ENCODE measurements at regions not wholly inside any gene's neighbourhood (a gene's known extent, or its start where the extent isn't known, plus 50 kb on each side); places are given as distances from the start of the nearest gene placed in this dataset.
"Not testable (repeated sequence)": the region's sequence is repeated elsewhere in the genome, so short reads cannot be mapped to it uniquely, and the experiment has no call there.

GRCh38 chr21:24419641-24420040, 1187.6 kb downstream of the MRPL39 start:
- TF ChIP-seq POLR2A (IDR thresholded peaks at IDR 0.05); CTCF (IDR thresholded peaks at IDR 0.05); POLR2AphosphoS5 (IDR thresholded peaks at IDR 0.05; ENCODE audit: insufficient read depth in 1 of 2, low read depth in 1 of 2): not testable (repeated sequence)

All from vagina (tissue), 2 donors.